SK-N-SH (cell line): ENCODE measurements at regions not wholly inside any gene's neighbourhood (a gene's known extent, or its start where the extent isn't known, plus 50 kb on each side); places are given as distances from the start of the nearest gene placed in this dataset.

ENCODE experiments used
- CTCF ChIA-PET: fragments of 300-600, 350-600 bp; formaldehyde crosslinking; extraction: SDS; loops from one replicate; lab custom pipeline; 2021; lab: Yijun Ruan, JAX
- POLR2A ChIA-PET: fragments of 350-600 bp; sonication (Branson Sonifier 250); formaldehyde crosslinking; extraction: SDS; loops from one replicate; lab custom pipeline; 2020; ENCODE audit warnings: antibody characterized with exemption, inconsistent platforms; lab: Yijun Ruan, JAX
- DNase-seq: peaks from one replicate; pipeline ENCODE4 v3.0.0; 2012
- H2AFZ ChIP-seq: fragments of 200-600 bp; sonication (generic); 2 replicates; pipeline ENCODE4 v1.8.1; 2016; ENCODE audit warnings: antibody characterized with exemption, mild to moderate bottlenecking, low read depth
- H3F3A ChIP-seq: fragments of 200-600 bp; sonication (generic); replicated peaks from 2 replicates; pipeline ENCODE3; 2016; ENCODE audit warnings: antibody characterized with exemption, mild to moderate bottlenecking; ENCODE audit not compliant: insufficient read depth
- H3K27ac ChIP-seq, 2 experiments: fragments of 200-500 bp in 1 of 2; fragments of 200-600 bp in 1 of 2; sonication (Bioruptor generic) in 1 of 2; sonication (generic), shearing (Covaris generic) in 1 of 2; 2 replicates each; pipeline versions ENCODE4 v1.5.1 to v1.6.1; 2014 to 2016; ENCODE audit warnings: low read depth in 2 of 2, inconsistent platforms in 1 of 2, low read length in 1 of 2, mild to moderate bottlenecking in 1 of 2, mixed read lengths in 1 of 2
- H3K27me3 ChIP-seq: fragments of 200-600 bp; sonication (generic), shearing (Covaris generic); 2 replicates; pipeline ENCODE4 v1.6.1; 2016; ENCODE audit warnings: mixed run types; ENCODE audit not compliant: insufficient read depth
- H3K36me3 ChIP-seq, 2 experiments: fragments of 200-500 bp in 1 of 2; fragments of 200-600 bp in 1 of 2; sonication (Bioruptor generic) in 1 of 2; sonication (generic) in 1 of 2; replicated peaks in 1 of 2; 2 replicates each; pipeline versions ENCODE3 to v1.5.1; 2014 to 2016; ENCODE audit warnings: low read length in 1 of 2, mild to moderate bottlenecking in 1 of 2; ENCODE audit not compliant: insufficient read depth in 2 of 2, control insufficient read depth in 1 of 2
- H3K4me1 ChIP-seq, 2 experiments: fragments of 200-500 bp in 1 of 2; fragments of 200-600 bp in 1 of 2; sonication (Bioruptor generic) in 1 of 2; sonication (generic), shearing (Covaris generic) in 1 of 2; 2 replicates each; pipeline versions ENCODE4 v1.5.1 to v1.6.1; 2014 to 2016; ENCODE audit warnings: low read depth in 1 of 2, low read length in 1 of 2, mixed run types in 1 of 2; ENCODE audit not compliant: insufficient read depth in 2 of 2, control insufficient read depth in 1 of 2
- H3K4me2 ChIP-seq: fragments of 200-600 bp; sonication (generic), shearing (Covaris generic); 2 replicates; pipeline ENCODE4 v1.6.1; 2017; ENCODE audit warnings: mixed run types
- H3K4me3 ChIP-seq, 2 experiments: fragments of 200-500 bp in 1 of 2; fragments of 200-600 bp in 1 of 2; sonication (Bioruptor generic) in 1 of 2; sonication (generic), shearing (Covaris generic) in 1 of 2; 2 replicates each; pipeline versions ENCODE4 v1.5.1 to v1.8.1; 2014 to 2016; ENCODE audit warnings: low read depth in 2 of 2, inconsistent platforms in 1 of 2, low read length in 1 of 2, mild to moderate bottlenecking in 1 of 2, mixed read lengths in 1 of 2, moderate library complexity in 1 of 2
- H3K79me2 ChIP-seq: fragments of 200-600 bp; sonication (generic); 2 replicates; pipeline ENCODE4 v1.8.1; 2017; ENCODE audit warnings: mild to moderate bottlenecking; ENCODE audit not compliant: insufficient read depth
- H3K9ac ChIP-seq: fragments of 200-600 bp; sonication (generic); 2 replicates; pipeline ENCODE4 v1.6.1; 2017; ENCODE audit warnings: mixed run types
- H3K9me2 ChIP-seq: fragments of 200-600 bp; sonication (generic); 2 replicates; pipeline ENCODE4 v1.6.1; 2017; ENCODE audit warnings: mixed run types
- H3K9me3 ChIP-seq: fragments of 200-600 bp; sonication (generic); 2 replicates; pipeline ENCODE4 v1.6.1; 2017; ENCODE audit warnings: mixed run types, mild to moderate bottlenecking, moderate library complexity
- H4K20me1 ChIP-seq: fragments of 200-600 bp; sonication (generic); 2 replicates; pipeline ENCODE4 v1.6.1; 2017; ENCODE audit warnings: mild to moderate bottlenecking, mixed run types; ENCODE audit not compliant: insufficient read depth
- CHD2 ChIP-seq: fragments of 150-350 bp; IDR thresholded peaks from 2 replicates; pipeline ENCODE4 v1.6.1; 2018; ENCODE audit warnings: low read length; ENCODE audit not compliant: partially characterized antibody
- MEF2A ChIP-seq: IDR thresholded peaks from 2 replicates; pipeline ENCODE4 v1.4.0; 2012; ENCODE audit warnings: low read depth, borderline replicate concordance
- NFIC ChIP-seq: IDR thresholded peaks from 2 replicates; pipeline ENCODE4 v1.4.0; 2012; ENCODE audit warnings: borderline replicate concordance
- NRF1 ChIP-seq: IDR thresholded peaks from 2 replicates; pipeline ENCODE4 v1.6.1; 2012; ENCODE audit warnings: low read depth, mild to moderate bottlenecking, low read length
- RCOR1 ChIP-seq: fragments of 150-350 bp; IDR thresholded peaks from 2 replicates; pipeline ENCODE4 v1.6.1; 2017; ENCODE audit warnings: antibody characterized with exemption, low read length
- RFX5 ChIP-seq: IDR thresholded peaks from 2 replicates; pipeline ENCODE4 v1.6.1; 2012; ENCODE audit warnings: mild to moderate bottlenecking, improper control_type of control experiment, low read length
- TAF1 ChIP-seq: IDR thresholded peaks from 2 replicates; pipeline ENCODE4 v1.6.1; 2012; ENCODE audit warnings: low read depth, mild to moderate bottlenecking, low read length, moderate library complexity, borderline replicate concordance
- TCF12 ChIP-seq: IDR thresholded peaks from 2 replicates; pipeline ENCODE4 v1.4.0; 2012
- WGBS: methylation state at CpG from one replicate; pipeline ENCODE4 v1.1.6; 2017; ENCODE audit warnings: low lambda C conversion rate; 5-methylcytosine and 5-hydroxymethylcytosine counted together
- TF ChIP-seq, protein P1 (sequence below): fragments of 150-350 bp; IDR thresholded peaks from 2 replicates; pipeline ENCODE4 v1.6.1; 2017; ENCODE audit warnings: antibody characterized with exemption, low read length, low read depth, borderline replicate concordance
- TF ChIP-seq, protein P2 (sequence below): IDR thresholded peaks from 2 replicates; pipeline ENCODE4 v1.4.0; 2012; ENCODE audit warnings: low read depth, borderline replicate concordance

DNA sequence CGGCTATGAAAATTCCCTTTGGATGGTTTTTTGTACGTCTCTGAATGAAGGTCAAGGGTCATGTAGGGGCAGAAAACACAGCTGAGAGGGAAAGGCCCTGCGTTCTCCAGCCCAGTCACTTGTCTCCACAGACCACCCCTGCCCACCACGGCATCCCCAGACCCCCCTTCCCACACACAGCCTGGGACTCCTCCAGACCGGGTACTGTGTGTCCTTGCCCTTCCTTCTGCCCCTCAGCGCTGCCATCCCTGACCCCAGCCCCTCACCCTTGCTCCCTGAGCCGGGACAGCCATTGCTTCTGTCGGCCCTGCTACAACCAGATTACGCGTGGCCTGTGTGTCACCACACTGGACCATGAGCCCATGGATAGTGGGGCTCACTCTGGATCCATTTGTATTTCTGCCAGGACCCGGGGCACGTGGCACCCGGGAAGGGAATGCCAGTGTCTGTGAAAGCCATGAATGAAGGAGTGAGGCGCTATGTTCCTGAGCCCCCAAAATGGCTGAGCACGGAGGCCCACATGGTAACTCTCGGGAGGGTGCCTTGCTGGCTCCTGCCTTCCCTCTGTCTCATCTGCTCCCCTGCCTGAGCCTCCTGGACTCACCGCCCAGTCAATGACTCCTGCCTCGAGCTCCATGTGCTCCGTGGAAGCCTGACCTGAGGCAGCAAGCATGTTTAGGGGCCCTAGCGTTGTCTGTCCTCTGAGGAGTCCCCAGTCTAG is 139.1 kb upstream of the FOXF1 start:
- Histone ChIP-seq H3K9ac (no peak overlapping the region), H3K27ac (no peak overlapping the region), H3K27me3 (0 out of 2 replicates have a peak, but pooled peaks cover 4% of the 10 kb centered on the region), H3K36me3 (no peaks in the 10 kb centered on the region), H3K9me2 (no peaks in the 10 kb centered on the region), H2AFZ (no peak overlapping the region), H3K4me1 (no peaks in the 10 kb centered on the region), H3K79me2 (no peaks in the 10 kb centered on the region), H3K4me2 (no peak overlapping the region), H3K4me3 (no peak overlapping the region), H3K9me3 (no peaks in the 10 kb centered on the region), H3F3A (no peaks in the 10 kb centered on the region), H4K20me1 (no peaks in the 10 kb centered on the region)
- CTCF ChIA-PET: no interaction called here
- WGBS: 51% methylated on average over 14 of the region's 20 CpGs
- no peak for TF ChIP-seq CHD2
- TF ChIP-seq MEF2A: no peak
- POLR2A ChIA-PET: no interaction called here
- no peak for DNase-seq

DNA sequence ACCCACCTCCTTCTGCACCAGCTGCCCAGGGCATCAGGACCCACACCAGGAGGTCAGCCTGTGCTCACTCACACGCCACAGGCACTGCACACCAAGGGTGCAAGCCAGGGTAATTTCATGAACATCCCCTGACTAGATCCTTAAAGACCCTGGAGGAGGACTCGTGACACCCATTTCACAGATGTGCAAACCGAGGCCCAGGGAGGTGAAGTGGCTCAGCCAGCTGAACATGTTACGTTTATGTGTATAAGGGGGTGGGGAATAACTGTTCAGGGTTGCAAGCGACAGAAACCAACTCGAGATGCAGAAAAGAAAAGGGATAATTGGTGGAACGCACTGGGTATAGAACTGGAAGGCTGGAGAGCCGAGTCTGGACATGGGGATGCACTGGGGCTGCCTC is 138.1 kb upstream of the FOXF1 start:
- TF ChIP-seq NRF1 (no peak), RFX5 (no peak), TAF1 (no peak), RCOR1 (no peak), NFIC (no peak), TCF12 (no peak)
- TF ChIP-seq, protein P1, sequence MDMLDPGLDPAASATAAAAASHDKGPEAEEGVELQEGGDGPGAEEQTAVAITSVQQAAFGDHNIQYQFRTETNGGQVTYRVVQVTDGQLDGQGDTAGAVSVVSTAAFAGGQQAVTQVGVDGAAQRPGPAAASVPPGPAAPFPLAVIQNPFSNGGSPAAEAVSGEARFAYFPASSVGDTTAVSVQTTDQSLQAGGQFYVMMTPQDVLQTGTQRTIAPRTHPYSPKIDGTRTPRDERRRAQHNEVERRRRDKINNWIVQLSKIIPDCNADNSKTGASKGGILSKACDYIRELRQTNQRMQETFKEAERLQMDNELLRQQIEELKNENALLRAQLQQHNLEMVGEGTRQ: no peak
- TF ChIP-seq, protein P2, sequence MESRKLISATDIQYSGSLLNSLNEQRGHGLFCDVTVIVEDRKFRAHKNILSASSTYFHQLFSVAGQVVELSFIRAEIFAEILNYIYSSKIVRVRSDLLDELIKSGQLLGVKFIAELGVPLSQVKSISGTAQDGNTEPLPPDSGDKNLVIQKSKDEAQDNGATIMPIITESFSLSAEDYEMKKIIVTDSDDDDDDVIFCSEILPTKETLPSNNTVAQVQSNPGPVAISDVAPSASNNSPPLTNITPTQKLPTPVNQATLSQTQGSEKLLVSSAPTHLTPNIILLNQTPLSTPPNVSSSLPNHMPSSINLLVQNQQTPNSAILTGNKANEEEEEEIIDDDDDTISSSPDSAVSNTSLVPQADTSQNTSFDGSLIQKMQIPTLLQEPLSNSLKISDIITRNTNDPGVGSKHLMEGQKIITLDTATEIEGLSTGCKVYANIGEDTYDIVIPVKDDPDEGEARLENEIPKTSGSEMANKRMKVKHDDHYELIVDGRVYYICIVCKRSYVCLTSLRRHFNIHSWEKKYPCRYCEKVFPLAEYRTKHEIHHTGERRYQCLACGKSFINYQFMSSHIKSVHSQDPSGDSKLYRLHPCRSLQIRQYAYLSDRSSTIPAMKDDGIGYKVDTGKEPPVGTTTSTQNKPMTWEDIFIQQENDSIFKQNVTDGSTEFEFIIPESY: no peak
- Histone ChIP-seq H3K4me2 (no peak overlapping the region), H4K20me1 (no peaks in the 10 kb centered on the region), H3K27me3 (0 out of 2 replicates have a peak, but pooled peaks cover 4% of the 10 kb centered on the region), H3K9me3 (no peaks in the 10 kb centered on the region), H3K79me2 (no peaks in the 10 kb centered on the region), H3K9ac (no peak overlapping the region), H3K9me2 (no peaks in the 10 kb centered on the region), H3K4me3 (no peak overlapping the region), H3K27ac (no peak overlapping the region), H3K36me3 (no peaks in the 10 kb centered on the region), H2AFZ (no peak overlapping the region), H3K4me1 (no peaks in the 10 kb centered on the region), H3F3A (no peaks in the 10 kb centered on the region)
- ChIA-PET CTCF (no interaction called here), POLR2A (no interaction called here)
- WGBS: 48% methylated on average over 8 of the region's 8 CpGs
- DNase-seq: no peak
